CD4-positive, alpha-beta T cell treated with Interleukin-17A for 4 hours (primary cell): ENCODE measurements at regions not wholly inside any gene's neighbourhood (a gene's known extent, or its start where the extent isn't known, plus 50 kb on each side); places are given as distances from the start of the nearest gene placed in this dataset.

Experiments
- DNase-seq: peaks from one replicate; pipeline ENCODE4 v3.0.0-alpha.2; 2020; ENCODE audit warnings: mixed read lengths

DNA sequence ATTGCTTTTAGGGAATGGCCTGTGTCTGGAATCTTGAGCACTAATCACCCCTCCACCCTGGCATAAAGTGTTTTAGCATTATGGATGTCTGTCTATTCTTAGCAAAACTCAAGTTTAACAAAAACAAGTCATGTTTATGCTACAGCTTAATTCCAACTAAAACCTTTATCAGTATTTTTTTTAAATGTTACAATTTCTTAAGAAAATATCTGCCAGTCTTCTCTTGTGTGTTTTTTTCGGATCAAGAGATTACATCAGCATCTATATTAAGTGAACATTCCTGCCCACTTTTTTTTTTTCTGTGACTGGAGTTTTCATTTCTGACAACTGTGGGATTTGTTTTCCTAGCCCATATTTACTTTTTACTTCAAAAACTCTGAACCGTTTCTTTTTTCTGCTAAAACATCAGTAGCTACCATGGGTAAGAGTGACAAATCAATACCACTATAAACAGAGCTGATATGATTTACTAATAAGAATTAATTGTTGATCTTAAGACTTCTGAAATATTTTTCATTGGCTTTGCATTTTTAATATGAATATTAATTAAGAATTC, 94.3 kb downstream of the EDN1 start:
- no peak for DNase-seq

DNA sequence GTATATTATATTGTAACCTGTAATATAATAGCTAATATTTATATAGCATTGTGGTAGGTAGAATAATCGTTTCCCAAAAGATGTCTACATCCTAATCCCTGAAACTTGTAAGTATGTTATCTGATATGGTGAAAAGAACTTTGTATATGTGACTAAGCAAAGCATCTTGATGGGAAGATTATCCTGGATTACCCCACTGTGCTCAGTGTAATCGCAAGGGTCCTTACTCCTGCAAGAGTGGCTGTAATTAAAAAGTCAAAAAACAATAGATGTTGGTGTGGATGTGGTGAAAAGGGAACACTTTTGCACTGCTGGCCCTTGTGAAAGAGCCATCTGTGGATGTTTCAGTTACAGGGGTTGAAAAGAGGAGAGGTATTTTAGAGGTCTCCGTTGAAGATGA, 95.2 kb downstream of the EDN1 start:
- DNase-seq = no peak

- no peak for DNase-seq
Observed at GRCh38 chr6:12386816-12387215, 96.7 kb downstream of the EDN1 start.

DNA sequence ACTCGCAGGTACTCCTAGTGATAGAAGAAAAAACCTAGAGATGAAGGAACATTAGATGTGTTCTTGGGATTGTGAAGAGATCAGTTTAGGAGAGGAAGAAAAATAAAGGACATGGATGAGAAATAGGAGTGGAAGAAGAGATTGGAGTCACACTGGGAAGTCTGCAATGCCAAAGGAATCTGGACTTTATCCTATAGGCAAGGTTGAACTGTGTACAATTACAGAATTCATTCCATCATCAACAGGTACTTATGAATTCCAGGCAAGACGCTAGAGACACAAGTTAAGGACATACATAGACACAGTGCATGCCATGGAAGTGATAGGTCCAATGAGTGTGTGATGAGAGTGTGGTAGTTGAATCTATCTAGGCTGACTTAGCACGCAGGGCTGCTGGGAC, 101.3 kb downstream of the EDN1 start:
- no peak for DNase-seq

- no peak for DNase-seq
Observed at GRCh38 chr6:12392490-12392889, 102.3 kb downstream of the EDN1 start.

DNA sequence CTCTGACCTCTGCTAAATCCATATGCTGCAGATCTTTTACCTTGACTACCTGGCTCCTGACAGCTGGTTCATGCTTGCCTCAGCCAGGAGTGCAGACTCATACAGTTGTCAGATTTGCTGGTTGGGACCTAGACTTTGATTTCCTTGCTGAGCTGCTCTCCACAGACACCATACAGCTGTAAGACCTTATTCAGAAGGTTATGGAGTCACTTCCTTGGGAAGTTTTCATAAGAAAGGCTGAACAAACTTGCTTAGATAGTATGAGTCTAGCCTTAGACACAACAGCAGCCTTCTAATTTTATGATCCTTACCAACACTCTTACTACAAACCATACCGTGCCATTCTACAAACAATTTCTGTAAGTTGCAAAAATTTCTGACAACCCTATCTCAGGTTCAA, 102.9 kb downstream of the EDN1 start:
- DNase-seq = no peak

DNA sequence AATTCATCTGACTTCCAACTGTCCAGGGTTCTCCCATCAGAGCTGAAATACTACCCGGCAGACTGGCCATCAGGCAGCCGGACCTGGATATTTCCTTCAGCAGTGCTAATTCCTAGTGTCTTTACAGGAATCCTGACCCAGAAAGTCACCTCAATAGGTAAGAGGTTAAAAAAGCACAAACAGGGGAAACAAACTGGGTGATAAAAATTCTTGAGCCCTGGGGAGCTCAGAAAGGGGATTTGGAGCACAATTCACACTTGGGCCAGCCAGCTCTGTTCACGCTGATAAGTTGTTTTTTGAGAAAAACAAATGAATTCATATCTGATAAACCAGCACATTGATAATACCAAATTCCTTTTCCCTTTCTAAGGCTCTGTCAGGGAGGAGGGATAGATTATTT, 104.0 kb downstream of the EDN1 start:
- DNase-seq = no peak

DNA sequence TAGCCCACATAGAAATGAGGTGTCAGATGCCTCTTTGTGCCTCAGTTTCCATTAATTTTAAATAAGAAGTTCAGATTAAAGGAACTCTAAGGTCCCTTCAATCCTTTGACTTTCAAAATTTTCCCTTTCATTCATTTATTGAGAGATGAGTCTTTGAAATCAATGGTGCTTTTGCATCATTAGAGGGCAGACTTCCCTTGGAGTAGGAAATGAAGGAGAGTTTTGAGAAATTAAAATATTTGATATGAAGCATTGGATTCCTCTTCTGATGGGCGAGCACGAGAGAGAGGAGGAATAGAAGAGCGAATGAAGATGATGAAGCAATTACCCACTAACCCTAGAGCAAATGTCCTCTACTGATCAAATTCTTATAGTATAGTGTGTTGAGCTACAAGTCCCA, 105.7 kb downstream of the EDN1 start:
- DNase-seq = no peak

GRCh38 chr6:12401200-12401599, 111.0 kb downstream of the EDN1 start:
- no peak for DNase-seq

DNA sequence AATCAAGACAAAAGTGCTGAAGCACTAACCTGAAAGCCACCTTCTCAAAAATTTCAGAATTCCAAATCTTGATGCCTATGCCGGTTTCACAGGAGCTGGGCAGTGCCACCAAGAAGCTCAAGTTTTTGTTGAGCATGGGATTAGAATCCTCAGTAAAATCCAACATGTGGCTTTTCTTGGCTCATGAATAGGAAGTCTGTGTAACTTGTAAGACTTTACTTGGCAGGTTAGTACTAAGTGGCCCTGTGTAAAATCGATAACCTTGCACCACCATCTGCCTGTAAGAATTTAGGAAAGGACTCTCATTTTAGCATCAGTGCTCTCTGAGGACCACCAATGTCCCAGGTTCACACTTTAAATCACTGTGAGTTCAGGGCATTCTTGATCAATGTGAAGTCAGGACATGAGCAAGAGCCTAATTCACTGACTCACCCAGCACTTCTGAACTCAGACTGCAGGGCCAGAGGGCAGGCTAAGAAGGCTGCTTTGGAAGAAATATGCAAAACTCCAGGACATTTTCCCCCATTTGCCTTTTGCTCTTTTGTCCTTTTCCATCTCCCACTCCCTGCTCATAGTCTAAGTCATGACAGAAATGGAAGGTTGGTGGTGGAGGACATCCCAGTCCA, 113.2 kb downstream of the EDN1 start:
- DNase-seq = no peak

GRCh38 chr6:12403947-12404647, 113.9 kb downstream of the EDN1 start:
- no peak for DNase-seq

DNA sequence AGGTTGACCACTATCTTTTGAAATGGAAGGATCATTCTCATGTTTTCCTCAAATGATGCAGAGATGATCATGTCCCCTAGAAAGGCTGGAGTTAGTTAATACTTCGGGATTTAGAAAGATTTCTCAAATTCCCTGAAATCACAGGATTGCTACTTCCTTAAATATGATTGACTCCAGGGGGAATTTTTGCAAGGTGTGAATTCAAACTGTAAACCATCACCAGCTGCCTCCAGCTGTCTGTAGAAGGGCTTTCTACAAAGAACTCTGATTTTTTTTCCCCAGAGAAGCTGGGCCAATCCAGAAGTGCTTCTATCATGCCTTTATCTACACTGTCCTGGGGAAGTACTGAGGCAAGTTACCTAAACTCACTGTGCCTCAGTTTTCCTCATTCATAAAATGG, 114.5 kb downstream of the EDN1 start:
- no peak for DNase-seq

DNA sequence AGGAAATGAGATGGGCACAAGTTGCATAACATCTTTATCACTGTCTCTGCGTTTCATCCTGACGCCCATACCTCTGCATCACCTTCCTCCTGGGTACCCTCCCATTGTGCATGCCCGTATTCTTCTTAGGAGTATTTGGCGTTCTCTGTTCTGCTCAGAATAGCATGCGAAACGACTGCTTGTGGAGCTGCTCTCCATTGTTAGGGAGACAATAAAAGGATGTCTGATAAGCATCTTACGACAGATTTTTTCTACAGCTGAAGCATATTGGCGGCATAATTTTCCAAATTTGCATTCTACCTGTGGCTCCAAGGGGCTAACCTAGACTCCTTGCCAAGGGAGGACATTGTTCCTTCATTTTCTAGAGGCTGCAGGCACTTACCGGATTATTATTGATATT, 118.6 kb downstream of the EDN1 start:
- DNase-seq = no peak

DNA sequence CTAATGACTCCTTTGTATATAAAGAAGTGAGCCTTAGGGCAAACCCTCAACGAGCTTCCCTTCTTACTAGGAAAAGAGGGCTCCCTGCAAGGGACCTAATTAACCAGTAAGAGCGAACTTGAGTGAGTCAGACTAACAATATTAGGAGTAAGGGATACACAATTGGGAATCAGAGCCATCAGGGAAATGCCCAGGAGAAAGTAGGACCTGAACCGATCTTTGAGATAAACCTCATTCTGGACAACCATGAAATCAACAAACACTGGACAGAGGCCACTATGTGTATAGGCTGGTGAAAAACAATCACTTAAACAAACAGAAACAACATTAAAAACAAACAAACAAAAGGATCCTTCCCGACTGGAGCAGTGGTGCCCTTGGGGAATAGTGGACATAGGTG, 120.8 kb downstream of the EDN1 start:
- DNase-seq = no peak

GRCh38 chr6:12414096-12414675, 124.0 kb downstream of the EDN1 start:
- DNase-seq = no peak

- no peak for DNase-seq
Observed at GRCh38 chr6:12415980-12416598, 125.9 kb downstream of the EDN1 start.

DNA sequence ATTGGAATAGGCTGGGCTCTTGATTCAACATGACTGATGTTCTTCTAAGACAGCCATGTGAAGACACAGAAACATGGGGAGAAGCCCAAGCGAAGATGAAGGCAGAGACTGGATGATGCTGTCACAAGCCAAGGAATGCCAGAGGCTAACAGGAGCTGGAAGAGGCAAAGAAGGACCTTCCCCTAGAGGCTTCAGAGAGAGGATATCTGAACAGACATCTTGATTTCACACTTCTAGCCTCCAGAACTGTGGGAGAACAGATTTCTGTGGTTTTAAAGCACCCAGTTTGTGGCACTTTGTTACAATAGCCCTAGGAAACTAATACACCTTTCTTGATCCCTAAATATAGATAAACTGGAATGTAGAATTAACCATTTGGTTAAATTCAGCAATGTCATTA, 127.0 kb downstream of the EDN1 start:
- DNase-seq = no peak

GRCh38 chr6:12418946-12419345, 128.8 kb downstream of the EDN1 start:
- no peak for DNase-seq

DNA sequence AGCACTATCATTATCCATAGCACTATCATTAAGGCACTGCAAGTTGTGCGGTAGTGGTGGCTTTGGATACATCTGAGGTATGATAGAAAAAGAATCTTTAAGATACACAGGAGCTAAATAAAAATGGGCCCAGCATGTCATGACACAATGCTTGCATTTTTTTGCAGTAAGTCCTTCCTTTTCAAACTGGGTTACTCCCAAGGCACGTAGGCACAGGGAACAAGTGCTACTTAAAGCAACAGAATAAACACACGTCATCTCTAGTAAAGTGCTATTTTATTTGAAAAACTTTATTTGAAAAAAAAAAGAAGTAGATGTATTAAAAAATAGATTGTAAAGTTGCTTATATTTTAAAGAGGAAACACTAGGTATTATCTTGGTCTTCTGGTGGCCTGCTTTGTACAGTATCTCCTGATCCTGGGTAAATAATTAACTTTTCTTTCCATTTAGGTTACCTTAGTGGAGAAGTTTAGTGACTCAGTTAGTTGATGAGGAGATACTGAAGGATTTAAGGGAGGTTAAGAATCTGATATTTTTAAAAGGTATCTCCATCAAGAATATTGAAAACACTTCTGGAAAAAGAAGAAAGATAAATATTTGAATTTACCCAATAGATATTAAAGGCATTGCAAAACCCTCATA, 129.6 kb downstream of the EDN1 start:
- no peak for DNase-seq

DNA sequence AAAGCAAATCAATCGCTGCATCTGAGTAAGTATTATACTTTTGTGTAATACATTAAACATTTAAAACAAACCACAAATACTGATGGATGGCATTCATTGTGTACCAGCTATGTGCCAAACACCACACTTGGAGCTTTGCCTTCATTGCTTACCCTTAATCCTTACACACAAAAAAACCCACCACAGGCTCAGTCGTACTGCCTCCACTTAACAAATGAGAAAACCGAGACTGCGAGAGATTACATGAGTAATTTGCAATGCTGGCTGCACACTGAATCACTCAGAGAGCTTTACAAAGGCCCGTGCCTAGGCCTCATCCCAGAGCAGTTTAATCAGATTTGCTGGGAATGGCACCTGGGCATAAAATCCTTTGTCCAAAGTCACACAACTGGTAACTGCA, 130.5 kb downstream of the EDN1 start:
- DNase-seq = no peak

GRCh38 chr6:12421596-12421995, 131.4 kb downstream of the EDN1 start:
- DNase-seq = no peak

DNA sequence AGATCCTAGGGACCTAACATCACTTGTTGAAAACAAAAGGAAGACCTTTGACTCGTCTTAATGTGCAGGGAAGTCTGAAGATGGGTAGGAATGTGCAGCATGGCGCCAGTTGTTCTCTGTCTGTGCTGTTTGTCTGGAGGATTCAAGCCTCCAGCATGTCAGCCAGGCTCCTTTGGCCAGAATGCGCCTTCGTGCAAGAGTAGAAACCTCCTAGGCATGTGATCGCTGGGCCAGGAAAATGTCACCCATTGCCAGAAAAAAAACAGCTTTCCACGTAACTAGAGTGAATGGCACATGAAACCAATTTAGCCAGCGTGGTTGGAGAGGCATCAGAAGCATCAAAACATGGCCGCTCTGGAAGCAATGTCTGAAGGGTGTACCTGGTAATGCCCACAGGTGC, 132.7 kb downstream of the EDN1 start:
- DNase-seq = no peak

GRCh38 chr6:12423832-12424231, 133.7 kb downstream of the EDN1 start:
- no peak for DNase-seq
